GM18909 (cell line): ENCODE measurements at regions not wholly inside any gene's neighbourhood (a gene's known extent, or its start where the extent isn't known, plus 50 kb on each side); places are given as distances from the start of the nearest gene placed in this dataset.
"Not testable (repeated sequence)": the region's sequence is repeated elsewhere in the genome, so short reads cannot be mapped to it uniquely, and the experiment has no call there.

Experiments used
- ATAC-seq: cut with Tn5 transposase; IDR thresholded peaks from one replicate; pipeline ENCODE4 v1.9.1; 2021; ENCODE audit warnings: mild to moderate bottlenecking; ENCODE audit not compliant: unreplicated experiment, poor library complexity

DNA sequence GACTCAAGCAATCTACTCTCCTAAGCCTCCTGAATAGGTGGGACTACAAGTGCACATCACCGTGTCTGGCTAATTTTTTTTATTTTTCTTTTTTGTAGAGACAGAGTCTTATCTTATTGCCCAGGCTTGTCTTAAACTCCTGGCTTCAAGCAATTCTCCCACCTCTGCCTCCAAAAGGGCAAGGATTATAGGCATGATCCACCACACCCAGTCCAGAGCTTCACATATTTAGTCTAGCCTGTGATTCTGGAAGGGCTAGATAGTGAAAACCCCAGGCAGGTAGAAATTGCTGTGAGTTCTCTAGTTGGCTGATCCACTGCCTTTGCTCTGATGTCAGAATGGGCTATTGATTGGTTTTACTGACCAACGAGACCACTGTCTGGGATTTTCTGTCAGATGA lies 854.6 kb upstream of the MIR17HG start:
- no peak for ATAC-seq

DNA sequence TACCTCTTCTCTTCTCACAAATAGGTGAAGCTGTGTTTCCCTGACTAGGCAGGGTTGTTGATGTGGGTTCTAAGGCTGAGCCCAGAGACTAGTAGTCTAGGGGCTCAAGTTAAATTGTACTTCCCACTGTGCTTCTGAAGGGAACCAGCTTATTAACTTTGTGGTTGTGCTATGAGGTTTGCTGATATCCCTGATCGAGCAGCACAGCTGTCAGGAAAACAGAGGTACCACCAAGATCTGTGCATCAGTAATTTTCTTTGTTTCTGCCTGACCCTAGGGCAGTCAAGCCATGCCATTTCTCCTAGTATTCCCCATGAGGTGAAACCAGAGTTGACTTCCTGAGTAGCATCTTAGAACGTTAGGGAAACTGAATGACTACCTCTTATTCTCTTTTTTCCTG lies 853.8 kb upstream of the MIR17HG start:
- no peak for ATAC-seq

DNA sequence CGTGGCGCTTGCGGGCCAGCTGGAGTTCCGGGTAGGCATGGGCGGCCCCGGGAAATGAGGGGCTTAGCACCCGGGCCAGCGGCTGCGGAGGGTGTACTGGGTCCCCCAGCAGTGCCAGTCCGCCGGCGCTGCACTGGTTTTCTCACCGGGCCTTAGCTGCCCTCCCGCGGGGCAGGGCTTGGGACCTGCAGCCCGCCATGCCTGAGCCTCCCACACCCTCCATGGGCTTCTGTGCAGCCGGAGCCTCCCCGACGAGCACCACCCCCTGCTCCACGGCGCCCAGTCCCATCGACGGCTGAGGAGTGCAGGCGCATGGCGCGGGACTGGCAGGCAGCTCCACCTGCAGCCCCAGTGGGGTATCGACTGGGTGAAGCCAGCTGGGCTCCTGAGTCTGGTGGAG lies 852.6 kb upstream of the MIR17HG start:
- not testable (repeated sequence) for ATAC-seq

DNA sequence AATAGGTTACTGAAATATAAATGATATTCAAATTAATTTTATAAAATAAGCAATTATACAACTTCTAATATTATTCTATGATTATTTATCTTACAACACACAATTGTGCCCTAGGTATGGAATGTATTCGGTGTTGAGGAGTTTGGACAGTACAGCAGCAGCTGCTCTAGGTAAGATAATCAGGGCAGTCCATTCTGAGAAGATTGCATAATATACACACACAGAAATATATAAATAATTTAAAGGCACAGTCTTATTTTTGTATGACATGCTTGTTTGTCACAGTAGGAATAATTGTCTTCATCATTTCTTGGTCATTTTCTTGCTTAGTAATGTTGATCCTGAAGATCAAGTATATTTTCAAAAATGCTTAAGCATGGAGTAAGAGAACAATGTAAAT lies 849.4 kb upstream of the MIR17HG start:
- no peak for ATAC-seq

DNA sequence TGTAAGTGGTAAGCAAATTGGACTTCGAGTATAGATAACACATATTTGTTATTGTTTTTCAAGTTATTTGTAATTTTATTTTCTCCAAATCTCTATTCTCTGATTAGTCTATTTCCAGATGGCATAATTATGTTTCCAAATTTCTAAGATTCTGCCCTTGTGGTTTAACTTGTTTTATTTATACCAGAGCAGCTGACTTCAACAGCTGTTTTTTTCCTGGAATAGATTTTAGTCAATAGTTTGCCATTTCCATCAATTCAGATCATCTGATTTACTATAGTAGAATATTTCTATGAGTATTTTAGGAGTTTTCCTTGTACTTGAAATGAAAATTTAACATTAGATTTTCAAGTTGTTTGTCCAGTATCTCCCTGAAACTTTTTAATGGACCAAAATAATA lies 848.7 kb upstream of the MIR17HG start:
- no peak for ATAC-seq

DNA sequence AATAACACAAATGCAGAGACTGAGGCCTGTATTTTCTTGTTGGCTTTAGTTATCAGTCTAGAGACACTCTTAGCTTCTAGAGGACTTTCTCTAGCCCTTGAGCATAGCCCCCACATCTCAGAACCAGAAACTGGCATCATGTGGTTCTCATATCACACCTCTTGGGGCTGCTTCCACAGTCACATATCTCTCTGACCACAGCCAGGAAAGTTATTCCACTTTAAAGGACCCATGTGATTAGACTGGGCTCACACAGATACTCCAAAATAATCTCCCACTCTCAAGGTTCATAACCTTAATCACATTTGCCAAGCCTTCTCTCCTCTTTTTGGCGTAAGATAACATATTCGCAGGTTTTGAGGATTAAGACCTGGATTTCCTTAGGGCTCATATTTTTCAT lies 846.9 kb upstream of the MIR17HG start:
- ATAC-seq, result no peak

DNA sequence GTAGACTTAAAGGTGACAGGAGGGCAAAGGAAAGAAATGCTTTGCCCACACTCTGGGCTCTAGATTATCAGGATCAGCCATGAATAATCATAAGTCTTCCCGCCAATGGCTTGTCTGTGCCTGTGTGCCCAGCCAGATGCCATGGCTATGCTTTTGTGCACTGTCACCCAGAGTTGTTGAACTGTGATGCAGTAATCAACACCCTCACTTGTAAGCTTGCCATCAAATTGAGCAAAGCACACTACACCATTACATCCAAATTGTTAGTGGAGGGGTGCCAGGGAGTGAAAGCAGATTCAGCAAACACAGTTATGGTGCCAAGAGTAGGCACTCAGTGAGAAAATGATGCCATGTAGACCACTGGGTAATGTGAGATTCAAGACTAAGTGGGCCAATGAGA lies 845.3 kb upstream of the MIR17HG start:
- ATAC-seq, result no peak

DNA sequence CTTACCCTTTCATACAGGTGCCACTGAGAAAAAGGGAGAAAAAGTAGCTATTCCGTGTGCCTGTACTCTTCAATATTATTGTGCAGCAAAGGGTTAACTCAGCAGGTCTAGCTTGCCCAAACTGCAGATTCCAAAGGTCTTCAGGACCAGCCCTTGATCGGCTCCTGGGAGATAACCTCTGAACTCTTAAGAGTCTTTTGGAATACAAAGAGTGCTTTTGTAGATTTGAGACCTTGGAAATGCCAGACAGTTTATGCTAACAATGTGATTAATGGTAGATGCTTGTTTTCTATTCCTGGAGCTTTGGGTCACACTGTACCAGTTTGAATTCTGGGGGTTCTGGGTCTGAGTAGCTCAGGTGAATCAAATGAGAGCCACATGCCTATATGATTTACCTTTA lies 844.7 kb upstream of the MIR17HG start:
- no peak for ATAC-seq

DNA sequence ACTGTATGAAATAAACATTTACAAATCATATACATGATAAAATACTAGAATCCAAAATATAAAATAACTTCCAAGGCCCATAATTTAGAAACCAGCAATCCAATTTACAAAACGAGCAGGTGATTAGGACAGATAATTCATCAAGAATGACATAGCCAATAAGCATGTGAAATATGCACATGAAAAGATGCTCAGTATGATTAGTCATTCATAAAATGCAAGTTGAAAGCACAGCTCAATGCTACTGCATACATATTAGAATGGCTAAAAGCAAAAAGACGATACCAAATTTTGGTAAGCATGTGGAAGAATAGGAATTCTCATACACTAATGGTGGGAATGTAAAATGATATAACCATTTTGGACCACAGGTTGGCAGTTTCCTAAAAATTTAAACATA lies 837.2 kb upstream of the MIR17HG start:
- ATAC-seq, result no peak

DNA sequence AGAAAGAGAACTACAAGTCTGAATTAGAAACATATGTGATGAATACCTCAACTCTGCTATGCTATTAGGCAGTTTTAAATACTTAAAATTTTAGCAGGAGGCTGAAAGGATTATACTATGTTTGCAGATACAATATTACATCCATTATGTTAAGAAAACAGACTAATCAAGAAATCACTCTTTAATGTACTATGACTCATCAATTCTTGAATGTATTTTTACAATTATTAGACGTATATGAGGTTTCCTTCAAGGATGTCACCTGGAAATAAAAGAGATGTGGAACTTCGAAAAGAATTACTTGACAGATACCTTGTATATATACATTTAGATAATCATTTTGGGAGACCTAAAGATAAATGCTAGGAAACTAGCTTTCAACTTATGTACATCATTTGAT lies 835.6 kb upstream of the MIR17HG start:
- no peak for ATAC-seq

DNA sequence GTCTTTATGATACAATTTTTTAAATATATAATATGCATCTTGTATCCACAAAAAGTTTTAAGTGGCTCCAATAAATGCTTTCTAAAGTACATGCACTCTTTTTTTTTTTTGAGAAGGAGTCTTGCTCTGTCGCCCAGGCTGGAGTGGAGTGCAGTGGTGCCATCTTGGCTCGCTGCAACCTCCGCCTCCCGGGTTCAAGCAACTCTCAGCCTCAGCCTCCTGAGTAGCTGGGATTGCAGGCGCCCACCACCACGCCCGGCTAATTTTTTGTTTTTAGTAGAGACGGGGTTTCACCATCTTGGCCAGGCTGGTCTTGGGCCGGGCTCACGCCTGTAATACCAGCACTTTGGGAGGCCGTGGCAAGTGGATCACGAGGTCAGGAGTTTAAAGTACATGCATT lies 832.8 kb upstream of the MIR17HG start:
- not testable (repeated sequence) for ATAC-seq

DNA sequence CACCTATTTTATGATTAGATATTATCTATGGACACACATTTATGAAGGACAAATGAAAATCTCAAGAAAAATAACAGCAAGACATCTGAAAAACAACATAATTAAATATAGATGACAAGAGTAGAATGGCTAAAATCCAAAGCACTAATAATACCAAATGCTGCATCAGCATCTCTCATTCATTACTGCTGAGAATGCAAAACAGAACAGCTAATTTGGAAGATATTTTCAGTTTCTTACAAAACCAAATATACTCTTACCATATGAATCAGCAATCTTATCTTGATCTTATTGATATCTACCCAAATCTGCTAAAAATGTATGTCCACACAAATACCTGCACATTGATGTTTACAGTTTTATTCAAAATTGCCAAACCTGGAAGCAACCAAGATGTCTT lies 829.1 kb upstream of the MIR17HG start:
- ATAC-seq, result no peak

DNA sequence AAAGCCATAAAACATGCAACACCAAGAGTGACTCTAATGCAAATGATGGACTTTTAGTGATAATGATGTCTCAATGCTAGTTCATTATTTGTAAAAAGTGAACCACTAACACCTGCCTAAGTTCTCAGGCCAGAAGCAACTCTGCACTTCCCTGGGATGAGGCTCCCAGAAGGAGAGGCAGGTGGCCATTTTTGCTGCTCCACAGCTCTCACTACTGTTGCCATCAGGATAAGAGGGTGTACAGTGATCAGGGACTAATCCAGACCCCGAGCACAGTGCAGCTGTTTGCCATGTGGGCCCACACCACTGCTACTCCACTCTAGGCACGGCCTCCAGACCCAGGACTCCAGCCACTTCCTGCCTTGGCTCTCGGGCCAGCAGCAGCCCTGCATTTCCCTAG lies 828.3 kb upstream of the MIR17HG start:
- ATAC-seq, result no peak

DNA sequence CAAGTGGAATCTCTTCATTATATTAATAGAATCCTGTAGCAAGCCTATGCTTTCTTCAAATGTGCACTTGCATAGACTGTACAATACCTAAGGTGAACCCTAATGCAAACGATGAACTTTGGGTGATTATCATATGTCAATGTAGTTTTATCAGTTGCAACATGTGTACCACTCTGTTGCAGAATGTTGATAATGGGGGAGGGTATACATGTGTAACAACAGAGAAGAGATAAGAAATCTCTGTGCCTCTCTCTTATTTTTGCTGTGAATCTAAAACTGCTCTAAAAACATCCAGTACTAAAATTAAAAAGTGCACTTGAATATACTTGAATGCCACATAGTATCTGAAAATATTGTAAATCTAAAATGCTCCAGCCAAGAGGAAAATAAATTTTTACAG lies 820.8 kb upstream of the MIR17HG start:
- no peak for ATAC-seq

DNA sequence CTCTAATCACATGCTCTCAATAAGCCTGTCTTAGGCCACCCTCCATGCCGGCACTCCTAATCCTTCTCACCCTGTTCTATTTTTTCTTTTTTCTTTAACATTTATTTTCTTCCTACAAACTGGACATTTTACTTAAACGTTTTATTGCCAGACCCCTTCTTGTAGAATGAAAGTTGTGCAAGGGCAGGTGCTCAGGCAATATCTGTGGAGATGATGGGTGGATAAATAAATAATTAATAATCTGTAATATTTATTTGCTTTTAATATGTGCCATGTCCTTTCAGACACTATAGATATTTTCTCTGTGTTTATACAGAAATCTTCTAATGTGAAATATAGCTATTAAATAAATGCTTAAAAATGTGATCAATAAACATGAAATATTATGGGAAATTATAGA lies 815.7 kb upstream of the MIR17HG start:
- no peak for ATAC-seq

DNA sequence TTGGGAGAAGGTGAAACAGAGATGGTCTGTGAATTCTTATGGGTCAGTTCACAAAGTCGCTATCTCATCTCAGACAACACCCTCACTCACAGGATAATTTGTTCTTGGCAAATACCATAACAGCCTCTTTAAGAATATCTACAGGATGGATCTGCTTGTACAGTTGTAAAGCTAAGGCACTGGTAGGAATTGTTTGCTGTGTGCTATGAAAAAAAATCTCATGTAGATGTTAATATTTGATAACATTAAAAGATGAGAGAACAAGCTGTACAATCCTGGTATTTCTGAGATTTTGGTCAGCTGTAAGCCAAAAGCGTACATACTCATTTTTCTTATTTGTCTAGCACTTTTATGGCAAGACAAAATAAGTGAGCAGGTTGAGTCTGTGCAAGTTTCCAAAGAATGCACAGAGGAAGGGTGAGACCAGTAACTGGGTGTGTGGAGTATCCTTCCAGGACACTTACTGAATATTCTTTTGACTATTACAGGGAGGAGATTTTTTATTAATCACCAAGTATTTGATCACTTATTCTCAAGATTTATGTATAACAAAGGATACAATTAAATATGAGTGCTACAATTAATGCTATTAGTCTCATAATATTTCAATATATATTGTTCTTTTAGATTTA lies 814.5 kb upstream of the MIR17HG start:
- ATAC-seq, result no peak

DNA sequence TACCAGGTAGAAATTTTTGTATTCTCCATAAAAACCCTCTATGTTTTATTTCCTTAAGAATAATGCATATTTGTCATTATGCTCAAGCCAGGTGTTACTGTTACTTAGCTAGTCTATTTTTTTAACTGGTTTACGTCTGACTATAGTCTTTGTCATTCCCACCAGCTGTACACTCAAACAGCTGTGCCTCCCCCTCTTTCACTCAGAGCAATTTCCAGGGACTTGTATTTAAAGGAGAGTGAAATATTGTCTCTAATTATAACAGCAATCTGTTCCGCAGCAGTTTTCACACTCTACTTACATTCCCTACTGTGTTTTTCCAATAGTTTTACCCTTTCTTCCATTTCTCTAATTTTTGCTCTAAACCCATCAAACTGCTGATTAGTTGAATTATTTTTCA lies 813.6 kb upstream of the MIR17HG start:
- no peak for ATAC-seq

DNA sequence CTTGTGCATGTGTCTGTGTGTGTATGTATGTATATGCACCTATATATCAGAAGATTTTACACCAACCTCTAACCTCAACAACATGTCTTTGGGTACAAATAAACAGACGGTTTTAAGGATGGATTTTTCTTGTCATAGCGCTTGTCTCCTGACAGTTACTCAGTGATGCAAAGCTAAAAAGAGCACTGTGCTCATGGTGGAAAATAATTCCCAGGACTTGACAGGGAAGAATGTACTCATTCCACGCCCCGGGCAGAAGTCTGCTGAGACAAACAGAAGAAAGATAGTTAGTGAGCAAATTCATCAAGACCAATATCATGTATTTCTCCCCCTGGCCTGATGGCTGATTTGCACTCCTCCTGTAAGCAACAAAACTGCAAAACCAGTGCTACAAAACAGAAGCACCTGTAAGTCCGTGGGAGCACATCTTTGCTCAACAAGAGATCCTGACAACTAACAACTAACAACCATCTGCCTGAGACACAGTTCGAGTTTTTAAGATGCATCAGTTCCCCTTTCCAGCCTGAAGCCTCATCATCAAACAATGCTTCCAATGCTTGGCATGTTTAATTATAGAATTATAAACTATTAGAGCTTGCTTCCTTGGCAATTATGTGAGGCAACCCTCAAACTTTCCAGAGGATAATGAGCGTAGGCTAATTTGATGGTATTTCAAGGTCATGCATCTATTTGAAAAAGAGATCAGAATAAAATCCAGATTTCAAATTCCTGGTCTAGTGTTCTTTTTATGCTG lies 812.7 kb upstream of the MIR17HG start:
- no peak for ATAC-seq

DNA sequence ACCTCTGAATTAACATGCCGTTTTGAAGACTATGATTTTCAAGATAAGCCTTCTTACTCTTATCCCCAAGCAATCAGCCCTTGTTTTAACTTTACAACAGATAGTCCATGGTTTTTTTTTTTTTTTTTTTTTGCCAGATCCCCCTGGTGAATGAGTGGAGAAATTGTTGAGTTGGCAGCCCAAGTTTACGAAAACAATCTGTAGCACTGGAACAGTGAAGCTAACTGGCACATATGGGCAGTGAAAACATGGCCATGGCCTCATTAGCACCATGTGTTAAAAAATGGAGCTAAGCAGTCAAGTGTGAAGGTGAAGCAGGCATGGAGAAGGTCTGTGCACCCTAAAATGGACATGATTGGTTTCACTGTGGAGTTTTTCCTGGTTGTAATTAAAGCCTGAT lies 812.1 kb upstream of the MIR17HG start:
- no peak for ATAC-seq

DNA sequence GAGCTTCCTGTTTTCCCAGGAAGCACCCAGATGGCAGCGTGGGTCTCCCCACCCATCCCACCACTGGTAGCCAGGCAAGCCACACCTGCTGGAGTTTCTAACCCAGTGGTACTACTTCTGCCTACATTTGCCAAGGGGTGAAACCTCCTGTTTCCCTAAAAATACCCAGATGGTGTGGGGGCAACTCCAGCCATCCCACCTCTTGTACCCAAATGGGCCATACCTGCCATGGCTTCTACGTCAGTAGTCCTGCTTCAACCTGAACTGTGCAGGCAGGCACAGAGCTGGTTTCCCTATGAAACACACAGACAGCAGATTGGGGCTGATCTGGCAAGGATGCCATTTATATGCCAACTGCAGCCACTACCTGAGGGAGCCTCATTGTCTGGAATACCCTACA lies 809.4 kb upstream of the MIR17HG start:
- no peak for ATAC-seq

DNA sequence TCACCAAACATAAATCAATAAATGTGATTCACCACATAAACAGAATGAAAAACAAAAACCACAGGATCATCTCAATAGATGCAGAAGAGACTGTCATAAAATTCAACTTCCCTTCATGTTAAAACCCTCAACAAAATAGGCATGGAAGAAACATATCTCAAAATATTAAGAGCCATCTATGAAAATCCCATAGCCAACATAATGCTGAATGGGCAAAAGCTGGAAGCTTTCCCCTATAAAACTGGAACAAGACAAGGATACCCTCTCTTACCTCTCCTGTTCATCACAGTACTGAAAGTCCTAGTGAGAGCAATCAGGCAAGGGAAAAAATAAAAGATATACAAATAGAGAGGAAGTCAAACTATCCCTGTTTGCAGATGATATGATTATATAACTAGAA lies 806.1 kb upstream of the MIR17HG start:
- no peak for ATAC-seq

DNA sequence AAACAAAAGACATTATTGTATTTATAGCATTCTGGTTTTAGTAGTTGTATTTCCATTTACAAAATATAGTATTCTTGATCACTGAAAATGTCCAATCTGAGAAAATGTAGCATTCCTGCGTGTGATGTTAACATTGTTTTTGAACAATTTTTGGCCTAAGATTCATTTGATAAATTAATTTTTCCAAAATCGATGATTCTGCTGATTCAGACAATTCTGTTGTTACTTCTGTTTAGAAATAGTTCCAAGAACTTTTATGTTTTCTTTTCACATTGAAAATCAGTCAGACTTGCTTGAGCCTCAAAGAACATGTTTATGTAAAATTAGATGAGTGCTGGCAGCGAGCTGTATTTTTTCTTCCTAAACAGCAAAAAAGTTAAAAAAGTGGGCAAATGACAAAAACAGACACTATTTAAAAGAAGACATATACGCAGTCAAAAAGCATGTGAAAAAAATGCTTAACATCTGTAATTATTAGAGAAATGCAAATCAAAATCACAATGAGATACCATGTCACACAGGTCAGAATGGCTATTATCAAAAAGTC lies 804.5 kb upstream of the MIR17HG start:
- no peak for ATAC-seq
